ENCODE measurements at regions not wholly inside any gene's neighbourhood (a gene's known extent, or its start where the extent isn't known, plus 50 kb on each side); places are given as distances from the start of the nearest gene placed in this dataset.

DNA sequence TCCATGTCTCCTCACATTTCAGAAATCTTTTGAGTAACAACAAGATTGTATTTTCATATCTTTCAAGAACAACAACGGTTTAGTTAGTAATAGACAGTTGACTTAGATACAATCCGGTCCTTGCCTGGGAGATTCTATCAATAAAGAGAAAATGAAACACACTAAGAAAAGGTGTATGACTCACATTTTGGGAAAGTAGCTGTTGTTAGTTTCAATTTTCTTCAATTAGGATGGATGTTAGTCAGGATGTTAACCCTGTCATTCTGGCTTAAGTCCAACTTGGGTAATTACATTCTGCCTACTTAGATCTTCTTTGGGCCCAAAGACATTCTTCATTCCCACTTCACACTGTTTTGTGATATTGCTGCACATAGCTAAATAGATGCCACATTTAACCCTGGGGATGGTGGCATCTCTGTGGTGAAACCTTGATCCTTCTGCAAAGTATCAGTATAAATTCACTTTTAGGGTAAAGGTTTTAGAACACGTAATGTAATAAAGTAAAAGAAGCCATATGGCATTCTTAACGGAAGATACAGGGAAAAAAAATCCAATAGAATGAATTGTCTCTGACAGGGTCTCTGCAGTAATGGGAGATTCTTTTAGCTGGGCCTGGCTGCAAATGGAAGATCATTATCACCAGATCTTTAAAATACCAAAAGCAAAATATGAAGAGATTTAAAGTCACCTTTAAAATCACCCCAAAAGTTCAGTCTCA is 365.5 kb downstream of the FIGN start:
- no peak for TF ChIP-seq POLR2A (IDR thresholded peaks at IDR 0.05)
- TF ChIP-seq, protein P1, sequence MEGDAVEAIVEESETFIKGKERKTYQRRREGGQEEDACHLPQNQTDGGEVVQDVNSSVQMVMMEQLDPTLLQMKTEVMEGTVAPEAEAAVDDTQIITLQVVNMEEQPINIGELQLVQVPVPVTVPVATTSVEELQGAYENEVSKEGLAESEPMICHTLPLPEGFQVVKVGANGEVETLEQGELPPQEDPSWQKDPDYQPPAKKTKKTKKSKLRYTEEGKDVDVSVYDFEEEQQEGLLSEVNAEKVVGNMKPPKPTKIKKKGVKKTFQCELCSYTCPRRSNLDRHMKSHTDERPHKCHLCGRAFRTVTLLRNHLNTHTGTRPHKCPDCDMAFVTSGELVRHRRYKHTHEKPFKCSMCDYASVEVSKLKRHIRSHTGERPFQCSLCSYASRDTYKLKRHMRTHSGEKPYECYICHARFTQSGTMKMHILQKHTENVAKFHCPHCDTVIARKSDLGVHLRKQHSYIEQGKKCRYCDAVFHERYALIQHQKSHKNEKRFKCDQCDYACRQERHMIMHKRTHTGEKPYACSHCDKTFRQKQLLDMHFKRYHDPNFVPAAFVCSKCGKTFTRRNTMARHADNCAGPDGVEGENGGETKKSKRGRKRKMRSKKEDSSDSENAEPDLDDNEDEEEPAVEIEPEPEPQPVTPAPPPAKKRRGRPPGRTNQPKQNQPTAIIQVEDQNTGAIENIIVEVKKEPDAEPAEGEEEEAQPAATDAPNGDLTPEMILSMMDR (IDR thresholded peaks at IDR 0.05), result no peak
